Breast epithelium (tissue), 3 donors: ENCODE measurements at regions not wholly inside any gene's neighbourhood (a gene's known extent, or its start where the extent isn't known, plus 50 kb on each side); places are given as distances from the start of the nearest gene placed in this dataset.

Source experiments
- POLR2A ChIP-seq: fragments of 450-650 bp; IDR thresholded peaks from one replicate; pipeline ENCODE4 v1.6.1; 2016; ENCODE audit warnings: antibody characterized with exemption, mild to moderate bottlenecking, moderate library complexity
- POLR2AphosphoS5 ChIP-seq, 3 donors: sonication (generic); formaldehyde crosslinking; IDR thresholded peaks; one replicate each; pipeline ENCODE4 v1.6.1; 2017; ENCODE audit warnings: antibody characterized with exemption in 3 of 3
- TF ChIP-seq, protein P1 (sequence below), 3 donors: fragments of 450-650 bp; IDR thresholded peaks; one replicate each; pipeline ENCODE4 v1.5.1; 2016 to 2017; ENCODE audit warnings: antibody characterized with exemption in 3 of 3, mild to moderate bottlenecking in 3 of 3, moderate library complexity in 3 of 3

DNA sequence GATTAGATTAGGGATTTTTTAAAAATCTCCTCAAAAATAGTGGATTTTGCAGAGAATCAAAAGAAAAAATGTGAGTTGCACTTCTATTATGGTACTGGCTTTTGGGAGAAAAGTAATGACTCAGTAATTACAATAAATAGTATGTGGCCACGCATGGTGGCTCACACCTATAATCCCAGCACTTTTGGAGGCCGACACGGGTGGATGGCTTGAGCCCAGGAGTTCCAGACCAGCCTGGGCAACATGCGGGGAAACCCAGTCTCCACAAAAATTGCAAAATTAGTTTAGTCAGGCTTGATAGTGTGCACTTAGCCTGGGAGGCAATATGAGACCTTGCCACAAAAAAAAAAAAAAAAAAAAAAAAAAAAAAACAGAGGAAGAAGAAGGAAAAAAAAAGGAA is 1098.2 kb downstream of the ZPLD1 start:
- TF ChIP-seq POLR2AphosphoS5 (IDR thresholded peaks at IDR 0.05) = no peak
- TF ChIP-seq, protein P1, sequence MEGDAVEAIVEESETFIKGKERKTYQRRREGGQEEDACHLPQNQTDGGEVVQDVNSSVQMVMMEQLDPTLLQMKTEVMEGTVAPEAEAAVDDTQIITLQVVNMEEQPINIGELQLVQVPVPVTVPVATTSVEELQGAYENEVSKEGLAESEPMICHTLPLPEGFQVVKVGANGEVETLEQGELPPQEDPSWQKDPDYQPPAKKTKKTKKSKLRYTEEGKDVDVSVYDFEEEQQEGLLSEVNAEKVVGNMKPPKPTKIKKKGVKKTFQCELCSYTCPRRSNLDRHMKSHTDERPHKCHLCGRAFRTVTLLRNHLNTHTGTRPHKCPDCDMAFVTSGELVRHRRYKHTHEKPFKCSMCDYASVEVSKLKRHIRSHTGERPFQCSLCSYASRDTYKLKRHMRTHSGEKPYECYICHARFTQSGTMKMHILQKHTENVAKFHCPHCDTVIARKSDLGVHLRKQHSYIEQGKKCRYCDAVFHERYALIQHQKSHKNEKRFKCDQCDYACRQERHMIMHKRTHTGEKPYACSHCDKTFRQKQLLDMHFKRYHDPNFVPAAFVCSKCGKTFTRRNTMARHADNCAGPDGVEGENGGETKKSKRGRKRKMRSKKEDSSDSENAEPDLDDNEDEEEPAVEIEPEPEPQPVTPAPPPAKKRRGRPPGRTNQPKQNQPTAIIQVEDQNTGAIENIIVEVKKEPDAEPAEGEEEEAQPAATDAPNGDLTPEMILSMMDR (IDR thresholded peaks at IDR 0.05) = no peak
- no peak for TF ChIP-seq POLR2A
